Fibroblast of the aortic adventitia (primary cell): ENCODE measurements at regions not wholly inside any gene's neighbourhood (a gene's known extent, or its start where the extent isn't known, plus 50 kb on each side); places are given as distances from the start of the nearest gene placed in this dataset.
A peak's percentile ranks its signal among the peaks of the same experiment; 100 is the strongest.

Experiments
- DNase-seq: peaks from one replicate; pipeline ENCODE4 v3.0.0-alpha.2; 2010; ENCODE audit warnings: low read depth
- H3K4me3 ChIP-seq: 2 replicates; pipeline ENCODE4 v1.5.1; 2011; ENCODE audit warnings: low read depth, mild to moderate bottlenecking, control low read depth, low read length, moderate library complexity
- CTCF ChIP-seq: IDR thresholded peaks from 2 replicates; pipeline ENCODE4 v1.5.1; 2011; ENCODE audit warnings: mild to moderate bottlenecking, low read length, control low read depth, inconsistent platforms; ENCODE audit not compliant: insufficient read depth

- no peak for TF ChIP-seq CTCF
- no peak for DNase-seq
- H3K4me3 ChIP-seq = no peak overlapping the region
Measured at GRCh38 chr13:80516818-80517348, 176.0 kb upstream of the SPRY2 start.

- TF ChIP-seq CTCF = no peak
- H3K4me3 ChIP-seq = no peak overlapping the region
- DNase-seq = no peak
Measured at GRCh38 chr13:80515296-80515695, 174.4 kb upstream of the SPRY2 start.

- no peak for TF ChIP-seq CTCF
- no peak overlapping the region for H3K4me3 ChIP-seq
- no peak for DNase-seq
Measured at GRCh38 chr13:80513196-80513595, 172.3 kb upstream of the SPRY2 start.

GRCh38 chr13:80510686-80511085 is 169.8 kb upstream of the SPRY2 start:
- peak; percentile 16 for DNase-seq
- no peak overlapping the region for H3K4me3 ChIP-seq
- TF ChIP-seq CTCF = no peak

GRCh38 chr13:80509264-80509663 is 168.3 kb upstream of the SPRY2 start:
- no peak overlapping the region for H3K4me3 ChIP-seq
- DNase-seq = no peak
- TF ChIP-seq CTCF = no peak

GRCh38 chr13:80508031-80508430 is 167.1 kb upstream of the SPRY2 start:
- no peak for DNase-seq
- TF ChIP-seq CTCF = no peak
- H3K4me3 ChIP-seq = no peak overlapping the region

- DNase-seq = no peak
- TF ChIP-seq CTCF = no peak
- no peak overlapping the region for H3K4me3 ChIP-seq
Measured at GRCh38 chr13:80504453-80504852, 163.5 kb upstream of the SPRY2 start.
